ENCODE measurements at regions not wholly inside any gene's neighbourhood (a gene's known extent, or its start where the extent isn't known, plus 50 kb on each side); places are given as distances from the start of the nearest gene placed in this dataset.

DNA sequence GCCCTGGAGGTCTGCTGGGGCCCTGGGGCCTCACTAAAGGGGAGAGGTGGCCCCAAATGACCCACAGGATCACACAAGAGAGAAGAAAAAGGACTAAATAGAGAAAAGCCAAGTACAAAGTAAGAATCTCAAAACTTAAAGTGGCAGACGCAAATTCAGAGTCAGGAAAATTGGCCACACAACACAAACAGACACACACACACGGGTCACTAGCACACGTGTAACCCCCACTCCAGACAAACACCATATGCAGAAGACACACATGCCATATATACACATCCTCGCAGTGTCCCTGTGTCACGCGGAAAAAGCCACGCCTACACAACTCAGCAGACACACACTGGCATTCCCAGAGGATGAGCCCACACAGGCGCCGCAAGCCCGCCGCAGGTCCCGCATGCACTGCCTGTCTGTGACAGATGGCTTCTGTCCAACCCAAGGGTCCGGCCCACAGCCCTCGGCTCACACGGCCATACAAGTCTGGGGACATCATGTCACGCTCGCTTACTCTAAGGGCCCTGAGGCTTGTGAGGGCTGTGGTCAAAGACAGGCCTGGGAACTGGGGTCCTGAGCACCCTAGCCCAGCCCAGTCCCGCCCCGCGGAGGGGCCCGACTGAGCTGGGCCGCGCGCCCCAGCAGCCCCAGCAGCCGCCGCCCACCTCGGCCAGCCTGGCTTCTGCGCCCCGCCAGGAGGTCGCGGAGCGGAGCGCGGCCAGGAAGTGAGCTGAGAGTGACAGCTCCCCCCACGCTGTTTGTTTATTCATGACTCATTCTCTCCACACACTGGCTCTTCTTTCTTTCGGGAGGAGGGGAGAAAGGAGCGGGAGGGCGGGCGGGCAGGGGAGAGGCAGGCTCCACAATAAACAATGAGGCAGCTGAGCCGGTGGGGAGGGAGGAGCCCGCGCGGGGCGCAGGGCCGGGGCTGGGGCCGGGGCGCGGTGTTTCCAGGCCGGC is 95.5 kb upstream of the ZMIZ1 start:
- TF ChIP-seq, protein P1, sequence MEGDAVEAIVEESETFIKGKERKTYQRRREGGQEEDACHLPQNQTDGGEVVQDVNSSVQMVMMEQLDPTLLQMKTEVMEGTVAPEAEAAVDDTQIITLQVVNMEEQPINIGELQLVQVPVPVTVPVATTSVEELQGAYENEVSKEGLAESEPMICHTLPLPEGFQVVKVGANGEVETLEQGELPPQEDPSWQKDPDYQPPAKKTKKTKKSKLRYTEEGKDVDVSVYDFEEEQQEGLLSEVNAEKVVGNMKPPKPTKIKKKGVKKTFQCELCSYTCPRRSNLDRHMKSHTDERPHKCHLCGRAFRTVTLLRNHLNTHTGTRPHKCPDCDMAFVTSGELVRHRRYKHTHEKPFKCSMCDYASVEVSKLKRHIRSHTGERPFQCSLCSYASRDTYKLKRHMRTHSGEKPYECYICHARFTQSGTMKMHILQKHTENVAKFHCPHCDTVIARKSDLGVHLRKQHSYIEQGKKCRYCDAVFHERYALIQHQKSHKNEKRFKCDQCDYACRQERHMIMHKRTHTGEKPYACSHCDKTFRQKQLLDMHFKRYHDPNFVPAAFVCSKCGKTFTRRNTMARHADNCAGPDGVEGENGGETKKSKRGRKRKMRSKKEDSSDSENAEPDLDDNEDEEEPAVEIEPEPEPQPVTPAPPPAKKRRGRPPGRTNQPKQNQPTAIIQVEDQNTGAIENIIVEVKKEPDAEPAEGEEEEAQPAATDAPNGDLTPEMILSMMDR (IDR thresholded peaks at IDR 0.05): no peak
- TF ChIP-seq FOXM1 (IDR thresholded peaks at IDR 0.05; ENCODE audit: low read depth) (no peak), NRF1 (IDR thresholded peaks at IDR 0.05; ENCODE audit: low read depth, low read length) (no peak), GABPA (IDR thresholded peaks at IDR 0.05; ENCODE audit: low read depth) (0 out of 2 replicates have a peak, but pooled peaks have one; percentile 22), SMC3 (IDR thresholded peaks at IDR 0.05; ENCODE audit: low read depth, low read length) (peak; percentile 5; the same call in 1 of the 2 replicates), EP300 (IDR thresholded peaks at IDR 0.05; ENCODE audit: borderline replicate concordance in 1 of 2, low read depth in 1 of 2, low read length in 1 of 2) (peak; percentile 28 to 56; a peak in 3 of 4 replicates), YY1 (IDR thresholded peaks at IDR 0.05; ENCODE audit: low read depth) (no peak), TAF1 (IDR thresholded peaks at IDR 0.05; ENCODE audit: borderline replicate concordance, low read depth, low read length) (no peak; the same call in 1 of the 2 replicates), JUND (IDR thresholded peaks at IDR 0.05) (peak; percentile 90), RCOR1 (IDR thresholded peaks at IDR 0.05; ENCODE audit: low read length) (no peak), POLR2AphosphoS5 (IDR thresholded peaks at IDR 0.05; ENCODE audit: low read depth, low read length) (no peak)
